ENCODE measurements at regions not wholly inside any gene's neighbourhood (a gene's known extent, or its start where the extent isn't known, plus 50 kb on each side); places are given as distances from the start of the nearest gene placed in this dataset.

DNA sequence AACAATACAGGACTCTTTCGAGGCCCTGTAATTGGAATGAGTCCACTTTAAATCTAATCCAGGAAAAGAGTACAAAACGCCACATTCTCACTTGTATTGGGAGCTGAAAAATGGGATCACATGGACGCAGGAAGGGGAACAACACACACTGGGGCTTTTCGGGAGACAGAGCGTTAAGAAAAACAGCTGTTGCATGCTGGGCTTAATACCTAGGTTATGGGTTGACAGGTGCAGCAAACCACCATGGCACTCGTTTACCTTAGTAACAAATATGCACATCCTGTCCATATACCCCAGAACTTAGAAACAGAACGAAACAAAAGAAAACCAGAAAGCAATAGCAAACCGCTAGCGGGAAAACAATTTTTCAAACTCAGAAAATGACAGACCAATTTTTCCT is 1532.7 kb upstream of the TPTE start:
- TF ChIP-seq RAD21 (IDR thresholded peaks at IDR 0.05; ENCODE audit: low read length) (no peak), POLR2A (IDR thresholded peaks at IDR 0.05; ENCODE audit: low read depth, low read length) (no peak), FOS (IDR thresholded peaks at IDR 0.05; ENCODE audit: low read depth, low read length) (no peak)
- TF ChIP-seq, protein P1, sequence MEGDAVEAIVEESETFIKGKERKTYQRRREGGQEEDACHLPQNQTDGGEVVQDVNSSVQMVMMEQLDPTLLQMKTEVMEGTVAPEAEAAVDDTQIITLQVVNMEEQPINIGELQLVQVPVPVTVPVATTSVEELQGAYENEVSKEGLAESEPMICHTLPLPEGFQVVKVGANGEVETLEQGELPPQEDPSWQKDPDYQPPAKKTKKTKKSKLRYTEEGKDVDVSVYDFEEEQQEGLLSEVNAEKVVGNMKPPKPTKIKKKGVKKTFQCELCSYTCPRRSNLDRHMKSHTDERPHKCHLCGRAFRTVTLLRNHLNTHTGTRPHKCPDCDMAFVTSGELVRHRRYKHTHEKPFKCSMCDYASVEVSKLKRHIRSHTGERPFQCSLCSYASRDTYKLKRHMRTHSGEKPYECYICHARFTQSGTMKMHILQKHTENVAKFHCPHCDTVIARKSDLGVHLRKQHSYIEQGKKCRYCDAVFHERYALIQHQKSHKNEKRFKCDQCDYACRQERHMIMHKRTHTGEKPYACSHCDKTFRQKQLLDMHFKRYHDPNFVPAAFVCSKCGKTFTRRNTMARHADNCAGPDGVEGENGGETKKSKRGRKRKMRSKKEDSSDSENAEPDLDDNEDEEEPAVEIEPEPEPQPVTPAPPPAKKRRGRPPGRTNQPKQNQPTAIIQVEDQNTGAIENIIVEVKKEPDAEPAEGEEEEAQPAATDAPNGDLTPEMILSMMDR (conservative IDR thresholded peaks at IDR 0.05; ENCODE audit: low read depth, low read length), result no peak
- TF ChIP-seq, protein P2, sequence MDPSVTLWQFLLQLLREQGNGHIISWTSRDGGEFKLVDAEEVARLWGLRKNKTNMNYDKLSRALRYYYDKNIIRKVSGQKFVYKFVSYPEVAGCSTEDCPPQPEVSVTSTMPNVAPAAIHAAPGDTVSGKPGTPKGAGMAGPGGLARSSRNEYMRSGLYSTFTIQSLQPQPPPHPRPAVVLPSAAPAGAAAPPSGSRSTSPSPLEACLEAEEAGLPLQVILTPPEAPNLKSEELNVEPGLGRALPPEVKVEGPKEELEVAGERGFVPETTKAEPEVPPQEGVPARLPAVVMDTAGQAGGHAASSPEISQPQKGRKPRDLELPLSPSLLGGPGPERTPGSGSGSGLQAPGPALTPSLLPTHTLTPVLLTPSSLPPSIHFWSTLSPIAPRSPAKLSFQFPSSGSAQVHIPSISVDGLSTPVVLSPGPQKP (IDR thresholded peaks at IDR 0.05; ENCODE audit: borderline replicate concordance, low read depth, low read length), result no peak
